Mucosa of descending colon (tissue), 3 donors: ENCODE measurements at regions not wholly inside any gene's neighbourhood (a gene's known extent, or its start where the extent isn't known, plus 50 kb on each side); places are given as distances from the start of the nearest gene placed in this dataset. TPM values are rescaled to one million over a fixed set of nuclear protein-coding genes. Genes with fewer than 3 reads are reported as not detected.
"Not testable (repeated sequence)": the region's sequence is repeated elsewhere in the genome, so short reads cannot be mapped to it uniquely, and the experiment has no call there.

Source experiments
- ATAC-seq: fragments of 200-7000 bp; cut with Tn5 transposase; one replicate; pipeline ENCODE4 v1.9.1; 2020; ENCODE audit warnings: mild to moderate bottlenecking, moderate library complexity
- DNase-seq, 3 donors: peaks; one replicate each; pipeline ENCODE4 v3.0.0-alpha.2; 2020
- H3K36me3 ChIP-seq: fragments of 200-600 bp; one replicate; pipeline ENCODE4 v1.8.0; 2021; ENCODE audit warnings: low read depth, mild to moderate bottlenecking
- H3K4me1 ChIP-seq: fragments of 200-600 bp; one replicate; pipeline ENCODE4 v1.8.0; 2021; ENCODE audit warnings: low read depth, mild to moderate bottlenecking
- H3K4me3 ChIP-seq: fragments of 200-600 bp; one replicate; pipeline ENCODE4 v1.8.0; 2021; ENCODE audit warnings: mild to moderate bottlenecking
- H3K9me3 ChIP-seq: fragments of 200-600 bp; one replicate; pipeline ENCODE4 v1.8.0; 2021; ENCODE audit warnings: mild to moderate bottlenecking
- intact Hi-C, 2 donors: fragments of 100-400 bp; cut with DNase I in 1 of 2; cut with micrococcal nuclease in 1 of 2; formaldehyde crosslinking; loops; one replicate each; pipeline versions ENCODE4 v1.11.0 to v1.11.1; 2022; cut with DNase I, micrococcal nuclease
- microRNA-seq: library from miRNA; unstranded; fragments of <30 nt; microRNA quantifications from one replicate; pipeline ENCODE4, GENCODE V29; 2019
- TF ChIP-seq, protein P1 (sequence below): fragments of 200-600 bp; IDR thresholded peaks from one replicate; pipeline ENCODE4 v1.8.0; 2022; ENCODE audit warnings: antibody characterized with exemption, mild to moderate bottlenecking
- donor health status: DM: no; HTN: no; CAD: no; lungs with moderate emphysema.
- donor health status: DM: no; HTN: no; CAD: no.
- donor health status: DM: no; HTN: yes; CAD: no.

DNA sequence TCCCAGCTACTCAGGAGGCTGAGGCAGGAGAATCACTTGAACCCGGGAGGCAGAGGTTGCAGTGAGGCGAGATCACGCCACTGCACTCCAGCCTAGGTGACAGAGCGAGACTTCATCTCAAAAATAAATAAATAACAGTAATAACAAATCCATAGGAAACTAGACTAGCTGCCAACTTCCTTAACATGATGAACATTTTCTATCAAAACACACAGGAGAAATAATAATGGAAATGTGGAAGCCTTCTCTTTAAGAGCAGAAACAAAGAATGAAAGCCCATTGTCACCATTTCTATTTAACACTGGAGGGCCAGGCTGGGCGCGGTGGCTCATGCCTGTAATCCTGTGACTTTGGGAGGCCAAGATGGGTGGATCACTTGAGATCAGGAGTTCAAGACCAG lies 56.7 kb upstream of the SMURF2 start:
- H3K36me3 ChIP-seq, result not testable (repeated sequence)

DNA sequence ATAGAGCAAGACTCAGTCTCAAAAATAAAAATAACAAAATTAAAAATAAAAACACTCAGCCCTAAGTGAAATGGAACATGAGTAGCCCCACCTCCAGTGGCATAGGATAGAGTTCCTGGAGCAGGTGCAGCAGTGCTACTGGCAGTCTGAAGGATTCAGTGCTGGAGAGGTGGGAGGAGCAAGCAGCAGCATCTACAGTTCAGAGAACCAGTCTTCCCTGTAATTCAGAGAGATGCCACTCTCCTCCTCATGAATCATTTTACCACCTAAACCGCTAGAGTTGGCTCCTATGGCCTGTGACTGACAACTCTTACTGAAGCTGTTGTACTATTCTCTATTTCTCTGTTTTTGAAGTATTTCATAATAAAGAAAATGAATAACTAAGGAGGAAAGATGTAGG lies 56.0 kb upstream of the SMURF2 start:
- intact Hi-C loops, result no loop called here
- TF ChIP-seq, protein P1, sequence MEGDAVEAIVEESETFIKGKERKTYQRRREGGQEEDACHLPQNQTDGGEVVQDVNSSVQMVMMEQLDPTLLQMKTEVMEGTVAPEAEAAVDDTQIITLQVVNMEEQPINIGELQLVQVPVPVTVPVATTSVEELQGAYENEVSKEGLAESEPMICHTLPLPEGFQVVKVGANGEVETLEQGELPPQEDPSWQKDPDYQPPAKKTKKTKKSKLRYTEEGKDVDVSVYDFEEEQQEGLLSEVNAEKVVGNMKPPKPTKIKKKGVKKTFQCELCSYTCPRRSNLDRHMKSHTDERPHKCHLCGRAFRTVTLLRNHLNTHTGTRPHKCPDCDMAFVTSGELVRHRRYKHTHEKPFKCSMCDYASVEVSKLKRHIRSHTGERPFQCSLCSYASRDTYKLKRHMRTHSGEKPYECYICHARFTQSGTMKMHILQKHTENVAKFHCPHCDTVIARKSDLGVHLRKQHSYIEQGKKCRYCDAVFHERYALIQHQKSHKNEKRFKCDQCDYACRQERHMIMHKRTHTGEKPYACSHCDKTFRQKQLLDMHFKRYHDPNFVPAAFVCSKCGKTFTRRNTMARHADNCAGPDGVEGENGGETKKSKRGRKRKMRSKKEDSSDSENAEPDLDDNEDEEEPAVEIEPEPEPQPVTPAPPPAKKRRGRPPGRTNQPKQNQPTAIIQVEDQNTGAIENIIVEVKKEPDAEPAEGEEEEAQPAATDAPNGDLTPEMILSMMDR, result no peak
- peaks cover 4% of the 10 kb centered on the region for H3K4me1 ChIP-seq
- H3K9me3 ChIP-seq, result no peaks in the 10 kb centered on the region
- no peaks in the 10 kb centered on the region for H3K36me3 ChIP-seq
- DNase-seq (no peak), ATAC-seq (no peak)
- H3K4me3 ChIP-seq, result no peak overlapping the region

More for the DNA sequence above, 56.7 kb upstream of the SMURF2 start:
- H3K4me1 ChIP-seq, DNase-seq, H3K9me3 ChIP-seq, ATAC-seq, intact Hi-C loops, H3K4me3 ChIP-seq: not testable (repeated sequence)

GRCh38 chr17:64716496-64716895 lies 54.4 kb upstream of the SMURF2 start:
- DNase-seq, intact Hi-C loops, H3K36me3 ChIP-seq, H3K4me1 ChIP-seq, H3K4me3 ChIP-seq, ATAC-seq, H3K9me3 ChIP-seq: not testable (repeated sequence)

DNA sequence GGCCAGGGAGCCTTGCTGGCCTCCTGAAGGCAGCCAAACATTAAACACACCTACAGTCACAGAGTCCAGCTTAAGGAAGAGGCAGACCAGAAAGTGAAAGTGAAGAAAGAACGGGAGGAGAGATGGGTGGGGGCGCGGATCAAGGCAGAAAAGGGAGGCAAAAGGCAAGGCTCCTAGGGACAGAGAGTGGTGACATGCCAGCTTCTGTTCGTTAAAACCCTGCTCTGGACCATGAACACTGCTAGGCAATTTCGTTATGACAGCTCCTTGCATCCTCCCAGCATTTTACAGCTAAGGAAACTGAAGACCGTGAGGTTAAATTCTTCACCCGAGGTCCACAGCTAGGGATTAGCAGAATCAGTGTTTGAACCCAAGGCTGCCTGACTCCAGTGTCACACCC lies 51.7 kb upstream of the SMURF2 start:
- H3K36me3 ChIP-seq, intact Hi-C loops, H3K9me3 ChIP-seq, H3K4me3 ChIP-seq: not testable (repeated sequence)
- peak in 2 of 3 donors; percentile 55 to 59 for DNase-seq
- peak; percentile 86 for ATAC-seq
- peaks cover 17% of the 10 kb centered on the region for H3K4me1 ChIP-seq

- not testable (repeated sequence) for H3K36me3 ChIP-seq
Observed at GRCh38 chr17:64712557-64713351, 50.6 kb upstream of the SMURF2 start.

More at GRCh38 chr17:64712557-64713351, 50.6 kb upstream of the SMURF2 start:
- H3K4me3 ChIP-seq, intact Hi-C loops, H3K9me3 ChIP-seq: not testable (repeated sequence)
- peaks cover 25% of the 10 kb centered on the region for H3K4me1 ChIP-seq
- peak; percentile 37 for ATAC-seq
- DNase-seq, result peak in 1 of 3 donors; percentile 14

Small RNA genes lying in the stretch of these regions (microRNA-seq; reads per million reads assigned to microRNA genes)
- gene MIR6080, result not detected
